Transverse colon (tissue), 4 donors: ENCODE measurements at regions not wholly inside any gene's neighbourhood (a gene's known extent, or its start where the extent isn't known, plus 50 kb on each side); places are given as distances from the start of the nearest gene placed in this dataset.

Source experiments
- CTCF ChIP-seq, 5 experiments: fragments of 200-600 bp in 3 of 5; fragments of 450-650 bp in 2 of 5; sonication (generic) in 3 of 5; IDR thresholded peaks; 1 replicate in 2 of 5; 2 replicates in 3 of 5; pipeline ENCODE4 v1.5.1; 2016 to 2017; ENCODE audit warnings: antibody characterized with exemption in 5 of 5, inconsistent platforms in 3 of 5, mild to moderate bottlenecking in 2 of 5, moderate library complexity in 1 of 5
- POLR2A ChIP-seq: fragments of 450-650 bp; IDR thresholded peaks from one replicate; pipeline ENCODE4 v1.6.1; 2016; ENCODE audit warnings: antibody characterized with exemption, mild to moderate bottlenecking, moderate library complexity
- POLR2AphosphoS5 ChIP-seq, 3 donors: sonication (generic); formaldehyde crosslinking; IDR thresholded peaks; one replicate each; pipeline ENCODE4 v1.6.1; 2016; ENCODE audit warnings: antibody characterized with exemption in 3 of 3

DNA sequence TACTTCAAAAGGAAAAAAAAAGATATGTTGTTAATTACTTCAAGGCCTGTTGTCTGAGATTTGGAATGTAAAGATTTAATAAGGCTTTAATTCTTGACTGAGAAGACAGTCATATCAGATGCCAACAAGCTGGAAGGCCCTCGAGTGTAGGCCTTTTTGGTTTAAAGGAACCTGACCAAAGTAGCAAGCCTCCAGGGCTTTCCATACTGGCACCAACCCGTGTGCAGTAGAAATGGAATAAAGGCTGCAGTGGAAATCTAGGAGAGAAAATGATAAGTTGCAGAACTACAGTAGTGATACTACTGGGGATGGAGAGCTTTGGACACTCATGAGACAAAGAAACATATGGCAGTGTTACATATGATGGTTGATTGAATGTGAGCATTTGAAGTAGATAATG is 358.0 kb downstream of the TAF11L14 start:
- TF ChIP-seq CTCF (IDR thresholded peaks at IDR 0.05) (no peak), POLR2AphosphoS5 (IDR thresholded peaks at IDR 0.05) (no peak), POLR2A (no peak)
